Esophagus squamous epithelium (tissue), 4 donors: ENCODE measurements at regions not wholly inside any gene's neighbourhood (a gene's known extent, or its start where the extent isn't known, plus 50 kb on each side); places are given as distances from the start of the nearest gene placed in this dataset.

Experiments
- POLR2A ChIP-seq, 4 donors: fragments of 450-650 bp; IDR thresholded peaks; one replicate each; pipeline ENCODE4 v1.6.1; 2017; ENCODE audit warnings: antibody characterized with exemption in 4 of 4, mild to moderate bottlenecking in 4 of 4, moderate library complexity in 3 of 4
- TF ChIP-seq, protein P1 (sequence below), 6 experiments: fragments of 450-650 bp in 4 of 6; fragments of 200-600 bp in 2 of 6; sonication (generic) in 2 of 6; IDR thresholded peaks; one replicate each; pipeline ENCODE4 v1.5.1; 2016 to 2019; ENCODE audit warnings: antibody characterized with exemption in 6 of 6, mild to moderate bottlenecking in 4 of 6, moderate library complexity in 4 of 6

DNA sequence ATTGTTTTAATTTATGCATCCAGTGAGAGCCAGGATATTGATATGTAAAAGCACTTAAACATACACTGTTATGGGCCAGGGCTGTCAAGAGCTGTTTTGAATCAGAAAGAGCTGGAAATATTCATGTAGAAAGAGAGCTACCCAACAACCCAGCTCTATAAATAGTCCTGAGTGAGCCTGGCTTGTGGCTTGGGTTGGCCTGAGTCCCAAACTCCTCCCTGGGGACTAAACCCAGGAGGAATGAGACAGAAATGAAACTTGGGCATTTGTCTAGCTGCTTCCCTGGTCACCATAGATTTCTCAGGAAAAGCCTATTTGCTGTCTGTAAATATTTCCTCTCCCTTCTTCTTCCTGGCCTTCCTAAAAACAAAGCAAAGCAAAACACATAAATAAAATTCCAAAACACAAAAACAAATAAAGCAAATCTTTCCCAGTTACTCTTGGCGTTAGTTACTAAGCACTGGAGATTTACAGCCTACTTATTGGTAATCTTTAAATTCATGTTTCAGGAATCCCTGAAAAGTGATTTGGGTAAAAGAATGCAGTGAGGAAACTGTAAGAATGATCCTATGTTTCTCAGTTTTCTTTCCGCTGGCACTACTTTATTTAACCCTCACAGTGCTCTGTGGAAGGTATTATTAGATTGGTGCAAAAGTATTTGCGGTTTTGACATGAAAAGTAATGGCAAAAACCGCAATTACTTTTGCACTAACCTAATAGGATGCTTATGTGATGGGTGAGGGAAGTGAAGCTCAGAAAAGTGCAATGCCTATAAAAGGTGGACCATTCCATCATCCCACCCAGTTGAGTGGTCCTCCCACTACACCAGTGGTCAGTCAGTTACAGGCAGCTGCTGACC is 111.8 kb downstream of the CARTPT start:
- no peak for TF ChIP-seq POLR2A (IDR thresholded peaks at IDR 0.05)
- TF ChIP-seq, protein P1, sequence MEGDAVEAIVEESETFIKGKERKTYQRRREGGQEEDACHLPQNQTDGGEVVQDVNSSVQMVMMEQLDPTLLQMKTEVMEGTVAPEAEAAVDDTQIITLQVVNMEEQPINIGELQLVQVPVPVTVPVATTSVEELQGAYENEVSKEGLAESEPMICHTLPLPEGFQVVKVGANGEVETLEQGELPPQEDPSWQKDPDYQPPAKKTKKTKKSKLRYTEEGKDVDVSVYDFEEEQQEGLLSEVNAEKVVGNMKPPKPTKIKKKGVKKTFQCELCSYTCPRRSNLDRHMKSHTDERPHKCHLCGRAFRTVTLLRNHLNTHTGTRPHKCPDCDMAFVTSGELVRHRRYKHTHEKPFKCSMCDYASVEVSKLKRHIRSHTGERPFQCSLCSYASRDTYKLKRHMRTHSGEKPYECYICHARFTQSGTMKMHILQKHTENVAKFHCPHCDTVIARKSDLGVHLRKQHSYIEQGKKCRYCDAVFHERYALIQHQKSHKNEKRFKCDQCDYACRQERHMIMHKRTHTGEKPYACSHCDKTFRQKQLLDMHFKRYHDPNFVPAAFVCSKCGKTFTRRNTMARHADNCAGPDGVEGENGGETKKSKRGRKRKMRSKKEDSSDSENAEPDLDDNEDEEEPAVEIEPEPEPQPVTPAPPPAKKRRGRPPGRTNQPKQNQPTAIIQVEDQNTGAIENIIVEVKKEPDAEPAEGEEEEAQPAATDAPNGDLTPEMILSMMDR (IDR thresholded peaks at IDR 0.05) = no peak
